ENCODE measurements at regions not wholly inside any gene's neighbourhood (a gene's known extent, or its start where the extent isn't known, plus 50 kb on each side); places are given as distances from the start of the nearest gene placed in this dataset.

- H3K4me3 ChIP-seq: no peak overlapping the region
- H3K27me3 ChIP-seq: no peaks in the 10 kb centered on the region
- no peaks in the 10 kb centered on the region for H3K4me1 ChIP-seq
- no peaks in the 10 kb centered on the region for H3K36me3 ChIP-seq
- TF ChIP-seq CTCF (IDR thresholded peaks at IDR 0.05): no peak
- TF ChIP-seq POLR2A (IDR thresholded peaks at IDR 0.05): no peak
- DNase-seq: no peak
- no peaks in the 10 kb centered on the region for H3K9me3 ChIP-seq
- H3K27ac ChIP-seq: no peak overlapping the region
These were observed 295.7 kb downstream of the TUSC7 start for GRCh38 chr3:117005274-117005673.

- H3K27me3 ChIP-seq: no peaks in the 10 kb centered on the region
- TF ChIP-seq CTCF (IDR thresholded peaks at IDR 0.05) (no peak), POLR2A (IDR thresholded peaks at IDR 0.05) (no peak)
- H3K4me3 ChIP-seq: no peak overlapping the region
- H3K36me3 ChIP-seq: no peaks in the 10 kb centered on the region
- no peak overlapping the region for H3K27ac ChIP-seq
- DNase-seq: no peak
- no peaks in the 10 kb centered on the region for H3K9me3 ChIP-seq
- H3K4me1 ChIP-seq: no peaks in the 10 kb centered on the region
These were observed 296.4 kb downstream of the TUSC7 start for GRCh38 chr3:117005911-117006522.

- Histone ChIP-seq H3K9me3 (no peaks in the 10 kb centered on the region), H3K4me1 (no peaks in the 10 kb centered on the region), H3K27me3 (no peaks in the 10 kb centered on the region), H3K4me3 (no peak overlapping the region), H3K27ac (no peak overlapping the region), H3K36me3 (no peaks in the 10 kb centered on the region)
- no peak for DNase-seq
- TF ChIP-seq POLR2A (IDR thresholded peaks at IDR 0.05): no peak
- no peak for TF ChIP-seq CTCF (IDR thresholded peaks at IDR 0.05)
These were observed 300.7 kb downstream of the TUSC7 start for GRCh38 chr3:117010318-117010717.

- Histone ChIP-seq H3K27ac (no peak overlapping the region), H3K4me3 (no peak overlapping the region), H3K36me3 (no peaks in the 10 kb centered on the region), H3K4me1 (no peaks in the 10 kb centered on the region), H3K27me3 (no peaks in the 10 kb centered on the region), H3K9me3 (no peaks in the 10 kb centered on the region)
- no peak for DNase-seq
- TF ChIP-seq POLR2A (IDR thresholded peaks at IDR 0.05): no peak
- no peak for TF ChIP-seq CTCF (IDR thresholded peaks at IDR 0.05)
These were observed 302.2 kb downstream of the TUSC7 start for GRCh38 chr3:117011687-117012250.

GRCh38 chr3:117016378-117016777, 306.8 kb downstream of the TUSC7 start:
- Histone ChIP-seq H3K27ac (no peak overlapping the region), H3K36me3 (no peaks in the 10 kb centered on the region), H3K4me1 (no peaks in the 10 kb centered on the region), H3K27me3 (no peaks in the 10 kb centered on the region), H3K9me3 (no peaks in the 10 kb centered on the region), H3K4me3 (no peak overlapping the region)
- TF ChIP-seq POLR2A (IDR thresholded peaks at IDR 0.05): no peak
- no peak for TF ChIP-seq CTCF (IDR thresholded peaks at IDR 0.05)
- no peak for DNase-seq

Data from Peyer's patch (tissue), 4 donors.